IPS-NIHi7 (cell line): ENCODE measurements at regions not wholly inside any gene's neighbourhood (a gene's known extent, or its start where the extent isn't known, plus 50 kb on each side); places are given as distances from the start of the nearest gene placed in this dataset.
A peak's percentile ranks its signal among the peaks of the same experiment; 100 is the strongest.

Experiments
- DNase-seq: peaks from one replicate; pipeline ENCODE4 v3.0.0; 2012; ENCODE audit warnings: mixed read lengths; ENCODE audit errors: extremely low spot score

DNA sequence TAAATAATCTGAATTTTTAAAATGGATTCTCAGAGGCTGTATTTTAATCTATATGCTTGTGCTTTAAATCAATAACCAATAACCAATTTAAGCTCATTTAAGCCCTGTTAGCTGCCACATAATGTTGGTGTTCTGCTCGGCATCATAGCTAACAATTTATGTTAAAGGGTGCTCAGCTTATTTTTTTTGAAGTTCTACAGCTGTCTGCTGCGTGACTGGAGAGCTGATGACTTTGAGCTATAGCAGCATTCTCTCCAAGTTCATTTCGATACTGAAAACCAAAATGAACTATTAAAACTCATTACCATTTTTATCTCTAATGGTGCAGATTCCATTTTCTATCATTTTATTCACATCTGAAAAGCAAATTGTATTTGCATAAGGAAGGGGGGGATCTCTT is 357.8 kb downstream of the AJAP1 start:
- DNase-seq = no peak

GRCh38 chr1:5010656-5011055 is 356.2 kb downstream of the AJAP1 start:
- DNase-seq = no peak

- no peak for DNase-seq
Observed at GRCh38 chr1:5010236-5010635, 355.8 kb downstream of the AJAP1 start.

DNA sequence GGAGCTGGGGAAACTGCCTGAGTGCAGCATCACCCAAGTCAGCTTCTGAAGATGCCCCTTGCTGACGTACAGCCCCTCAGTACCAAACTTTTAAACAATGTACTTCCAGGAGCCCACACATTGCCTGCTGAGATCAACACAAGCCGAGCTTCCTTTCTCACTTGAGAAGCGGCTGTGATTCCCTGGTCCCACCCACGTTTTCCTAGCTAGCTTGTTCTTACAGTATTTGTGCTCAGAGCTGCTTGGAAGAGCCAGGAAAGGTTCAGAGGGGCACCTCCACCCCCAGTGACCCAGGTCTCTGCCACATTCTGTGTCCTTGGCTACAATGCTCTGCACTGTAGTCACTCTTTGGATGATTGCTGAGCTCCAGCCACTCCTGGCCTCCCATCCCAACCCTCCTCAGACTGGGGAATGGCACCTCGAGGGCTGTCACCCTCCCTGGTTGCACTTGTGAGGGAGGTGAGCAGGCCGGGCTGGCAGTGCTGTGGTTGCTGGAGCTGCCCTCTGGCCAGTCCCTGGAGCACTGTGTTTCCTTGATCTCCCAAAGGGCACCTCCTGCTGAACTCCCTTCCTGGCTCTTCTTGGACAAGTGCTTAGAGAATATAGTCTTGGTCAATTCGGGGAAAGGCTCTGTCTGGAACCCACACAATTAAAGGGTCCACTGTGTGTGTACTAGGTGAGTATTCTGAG is 355.1 kb downstream of the AJAP1 start:
- DNase-seq = no peak

GRCh38 chr1:5005171-5005570 is 350.8 kb downstream of the AJAP1 start:
- no peak for DNase-seq

DNA sequence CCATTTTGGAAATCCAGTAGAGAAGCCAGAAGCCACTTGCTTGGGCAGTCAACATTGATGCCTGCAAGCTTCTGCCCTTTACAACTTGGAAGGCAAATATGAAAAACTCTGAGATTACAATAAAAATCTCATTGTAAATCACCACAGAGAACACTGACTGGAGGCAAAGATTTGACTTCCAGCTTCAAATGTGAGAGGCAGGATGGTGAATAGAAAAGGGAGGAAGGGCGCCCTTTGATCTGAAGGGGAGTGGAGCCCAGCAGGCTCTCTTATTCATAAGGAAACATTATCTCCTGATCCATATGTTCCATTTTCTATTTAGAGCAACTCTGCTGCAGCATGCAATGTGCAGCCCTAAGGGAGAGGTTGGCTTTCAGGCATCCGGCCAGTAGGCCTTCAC is 348.3 kb downstream of the AJAP1 start:
- DNase-seq = no peak

DNA sequence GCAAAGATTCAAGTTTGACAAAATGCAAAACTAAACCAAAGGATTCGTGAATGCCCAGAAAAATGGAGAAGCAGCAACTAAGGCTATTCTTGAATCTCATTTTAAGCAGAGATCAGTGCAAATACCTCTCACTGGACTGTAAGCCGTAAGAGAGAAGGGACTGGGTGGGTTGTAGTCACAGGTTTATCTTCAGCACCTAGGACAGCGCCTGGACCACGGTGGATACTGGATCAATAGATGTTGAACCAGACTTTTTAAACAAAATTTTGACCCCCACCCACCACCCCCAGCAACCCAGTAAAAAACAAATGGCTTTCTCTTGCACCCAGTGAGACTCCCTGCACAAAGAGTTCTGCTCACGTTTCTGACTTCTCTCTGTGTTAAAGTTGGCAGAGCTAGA is 347.1 kb downstream of the AJAP1 start:
- DNase-seq = peak; percentile 54

DNA sequence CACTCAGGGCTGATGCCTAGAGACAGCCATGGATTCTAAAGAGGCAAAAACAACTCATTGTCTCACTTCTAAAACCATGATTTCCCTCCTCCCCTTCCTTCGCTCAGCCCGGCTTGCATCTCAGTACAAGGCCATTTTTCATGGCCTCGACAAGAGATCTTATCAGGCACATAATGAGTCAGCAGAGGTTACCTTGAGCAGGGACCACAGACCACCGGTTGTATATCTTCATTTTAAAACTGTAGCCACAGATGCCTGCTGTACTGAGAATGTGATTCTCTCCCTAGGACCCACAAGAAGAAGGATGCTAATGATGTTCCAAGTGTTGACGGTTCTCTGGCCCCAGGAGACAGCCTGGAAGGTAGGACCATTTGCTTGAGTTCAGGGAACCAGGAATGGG is 331.9 kb downstream of the AJAP1 start:
- no peak for DNase-seq

DNA sequence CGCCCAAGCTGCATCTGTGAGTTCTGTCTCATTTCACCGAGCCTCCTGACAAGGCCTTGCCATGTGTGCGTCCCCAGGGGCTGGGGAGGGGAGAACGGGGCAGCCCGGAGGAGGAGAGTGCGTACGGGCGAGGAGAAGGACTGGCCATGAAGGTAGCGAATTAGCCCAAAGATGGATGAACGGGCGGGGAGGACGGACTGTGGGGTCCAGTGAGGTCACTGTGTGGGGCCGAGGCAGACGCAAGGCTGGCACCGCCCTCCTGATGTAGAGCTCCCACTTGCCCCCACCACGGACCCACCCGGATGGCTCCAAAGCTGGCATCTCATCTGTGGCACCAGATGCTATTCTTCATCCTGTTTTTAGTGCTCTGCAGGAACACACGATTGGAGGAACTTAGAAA is 330.4 kb downstream of the AJAP1 start:
- no peak for DNase-seq

DNA sequence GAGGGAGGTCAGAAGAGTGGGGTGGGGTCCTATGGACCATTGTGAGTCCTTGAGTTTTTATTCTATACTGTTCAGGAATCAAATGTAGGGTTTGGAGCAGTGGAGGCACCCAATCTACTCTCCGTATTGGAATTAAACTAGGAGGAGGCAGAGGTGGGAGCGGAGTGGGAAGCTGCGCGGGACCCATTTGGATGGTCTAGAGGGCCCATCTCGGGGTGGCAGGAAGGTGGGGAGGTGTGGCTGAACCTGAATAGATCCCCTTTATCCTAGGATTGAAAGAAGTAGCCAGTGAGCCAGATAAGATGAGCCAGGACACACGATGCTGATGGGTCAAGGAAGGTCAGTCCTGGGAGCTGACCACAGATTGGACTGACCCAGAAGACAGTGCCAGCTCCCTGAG is 325.8 kb downstream of the AJAP1 start:
- no peak for DNase-seq

DNA sequence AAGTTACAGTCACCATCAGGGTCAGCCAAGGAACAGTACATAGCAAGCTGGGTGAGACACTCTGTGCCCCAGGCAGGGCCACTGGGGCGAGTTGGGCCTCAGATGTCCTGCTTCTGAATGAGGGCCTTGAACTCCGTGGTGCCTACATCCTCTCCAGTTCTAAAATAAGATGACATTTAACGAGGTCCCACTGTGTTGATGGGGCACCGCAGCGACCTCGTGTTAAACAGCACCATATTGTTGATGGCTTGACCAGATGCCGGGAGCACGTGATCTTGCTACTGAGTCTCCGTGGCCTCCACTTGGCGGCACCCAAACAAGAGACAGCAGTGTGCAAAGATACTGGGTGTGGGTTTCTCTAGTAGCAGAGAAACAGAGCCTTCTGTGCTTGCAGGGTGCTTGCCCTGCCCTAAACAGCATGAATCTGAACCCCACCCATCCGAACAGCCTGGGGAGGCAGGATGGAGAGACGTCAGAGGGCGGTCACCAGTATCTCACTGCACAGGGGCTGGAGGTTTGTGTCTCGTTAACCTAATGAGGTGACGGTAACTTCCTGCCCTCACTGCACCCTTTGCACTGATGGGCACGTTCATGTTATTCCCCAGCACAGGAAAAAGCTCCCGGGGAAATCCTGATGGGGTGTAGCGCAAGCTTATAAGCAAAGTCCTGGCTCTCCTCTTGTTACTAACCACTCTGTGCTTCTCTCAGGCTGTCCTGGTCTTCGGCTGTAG is 324.4 kb downstream of the AJAP1 start:
- no peak for DNase-seq

DNA sequence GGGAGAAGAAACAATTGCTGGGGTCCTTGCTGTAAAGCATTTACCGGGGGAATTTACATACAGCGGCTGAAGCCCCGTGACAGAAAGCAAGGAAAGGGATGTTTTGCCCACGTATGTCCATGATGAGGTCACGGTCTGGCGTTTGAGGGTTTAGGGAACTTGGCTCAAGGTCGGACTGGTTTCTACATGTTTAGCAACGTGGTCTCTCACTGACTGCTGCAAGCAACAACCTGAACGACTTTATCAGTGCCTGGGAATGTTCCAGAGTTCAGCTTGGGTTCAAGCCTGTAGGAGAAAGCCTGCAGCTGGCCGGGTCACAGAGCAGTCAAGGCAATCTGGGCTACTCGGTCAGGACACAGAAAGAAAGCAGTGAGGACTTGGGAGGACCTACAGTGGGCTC is 323.3 kb downstream of the AJAP1 start:
- no peak for DNase-seq

- DNase-seq = no peak
Observed at GRCh38 chr1:4976859-4977440, 322.5 kb downstream of the AJAP1 start.

DNA sequence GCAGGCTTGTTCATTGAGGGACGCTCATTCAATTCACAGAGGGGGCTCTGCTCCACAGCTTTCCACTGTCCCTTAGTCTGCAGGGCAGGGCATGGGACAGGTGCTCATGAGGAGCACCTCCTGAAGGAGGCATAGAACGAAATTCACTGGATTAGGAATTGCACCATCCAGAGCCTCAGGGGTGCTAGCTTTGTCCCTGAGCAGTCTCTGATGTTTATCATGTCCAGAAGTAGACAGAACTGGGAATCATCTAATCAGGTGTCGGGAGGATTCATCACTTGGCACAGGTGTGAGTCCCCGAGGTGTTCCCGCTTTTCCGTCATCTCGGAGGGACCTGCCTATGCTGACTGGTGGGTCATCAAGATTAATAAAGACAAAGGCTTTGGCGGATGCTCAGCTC is 321.4 kb downstream of the AJAP1 start:
- no peak for DNase-seq

DNA sequence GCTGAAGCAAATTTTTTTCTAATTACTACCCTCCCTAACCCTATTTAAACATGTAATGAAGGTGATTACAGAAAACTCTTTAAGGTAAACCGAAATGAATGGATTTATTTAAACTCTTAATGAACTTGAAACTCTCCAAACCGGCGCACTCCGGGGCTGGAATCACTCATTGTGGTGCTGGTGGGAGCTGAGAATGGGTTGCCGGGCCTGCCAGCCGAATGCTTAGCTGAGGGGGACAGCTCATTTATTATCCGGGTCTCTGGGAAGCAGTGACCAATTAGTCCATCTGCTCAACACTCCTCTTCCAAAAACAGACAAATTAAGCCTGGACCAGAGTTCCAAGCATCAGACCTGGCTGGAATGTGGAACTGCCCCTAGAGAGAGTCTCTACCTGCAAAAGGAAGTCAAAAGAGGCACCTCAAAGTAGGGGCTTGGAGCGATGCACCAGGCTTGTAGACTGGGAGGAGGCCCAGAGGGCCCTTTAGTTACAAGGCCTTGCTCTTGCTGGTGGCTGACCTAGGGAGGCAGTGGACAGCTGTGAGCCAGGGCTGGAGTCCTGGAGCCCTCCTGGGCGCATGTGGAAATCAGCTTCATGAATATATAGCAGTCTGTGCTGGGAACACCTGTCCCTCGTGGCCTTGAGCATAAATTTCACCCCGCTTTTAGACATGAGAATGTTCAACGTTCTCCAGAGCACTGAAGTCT is 320.7 kb downstream of the AJAP1 start:
- no peak for DNase-seq

- no peak for DNase-seq
Observed at GRCh38 chr1:4973341-4973740, 318.9 kb downstream of the AJAP1 start.

DNA sequence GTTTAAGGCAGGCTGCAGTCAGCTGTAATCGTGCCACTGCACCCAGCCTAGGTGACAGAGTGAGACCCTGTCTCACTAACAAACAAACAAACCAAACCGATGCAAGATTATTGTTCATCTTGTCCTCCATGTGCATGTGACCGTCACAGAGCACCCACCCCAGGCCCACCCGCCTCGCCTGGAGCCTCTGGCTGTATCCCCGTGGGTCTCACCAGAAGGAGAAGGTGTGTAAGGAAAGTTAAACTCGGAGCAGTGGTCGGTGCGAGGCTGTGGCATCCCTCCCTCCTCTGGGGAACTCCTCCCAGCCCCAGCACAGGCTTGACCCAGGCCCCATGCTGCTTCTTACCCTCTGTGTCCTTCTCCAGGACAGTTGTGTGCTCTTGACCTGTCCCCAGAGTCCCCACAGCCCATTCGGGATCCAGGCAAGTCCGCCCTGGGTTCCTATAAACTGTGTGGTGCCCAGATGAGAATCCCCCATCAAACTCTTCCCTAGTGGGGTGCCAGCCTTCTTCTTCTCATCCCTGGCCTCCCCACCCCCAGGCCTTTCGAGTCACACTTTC is 318.4 kb downstream of the AJAP1 start:
- DNase-seq = no peak

DNA sequence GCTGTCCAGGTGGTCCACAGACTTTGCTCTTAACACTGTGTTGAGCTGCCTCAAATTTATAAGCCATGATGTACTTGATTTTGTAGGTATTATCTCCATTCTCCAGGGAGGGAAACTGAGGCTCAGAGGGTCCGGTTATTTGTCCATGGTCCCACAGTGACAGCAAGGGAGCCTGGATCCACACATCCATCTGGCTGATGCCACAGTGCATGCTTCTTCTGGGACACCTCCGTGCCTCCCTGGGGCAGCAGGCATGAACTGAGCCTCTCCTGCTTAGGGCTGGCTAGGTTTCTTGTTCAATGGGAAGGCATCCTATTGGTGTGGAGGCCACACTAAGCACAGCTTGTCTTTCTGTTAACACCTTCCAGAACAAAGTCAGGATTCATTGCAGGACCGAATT is 317.3 kb downstream of the AJAP1 start:
- no peak for DNase-seq

GRCh38 chr1:4970532-4970931 is 316.1 kb downstream of the AJAP1 start:
- no peak for DNase-seq

DNA sequence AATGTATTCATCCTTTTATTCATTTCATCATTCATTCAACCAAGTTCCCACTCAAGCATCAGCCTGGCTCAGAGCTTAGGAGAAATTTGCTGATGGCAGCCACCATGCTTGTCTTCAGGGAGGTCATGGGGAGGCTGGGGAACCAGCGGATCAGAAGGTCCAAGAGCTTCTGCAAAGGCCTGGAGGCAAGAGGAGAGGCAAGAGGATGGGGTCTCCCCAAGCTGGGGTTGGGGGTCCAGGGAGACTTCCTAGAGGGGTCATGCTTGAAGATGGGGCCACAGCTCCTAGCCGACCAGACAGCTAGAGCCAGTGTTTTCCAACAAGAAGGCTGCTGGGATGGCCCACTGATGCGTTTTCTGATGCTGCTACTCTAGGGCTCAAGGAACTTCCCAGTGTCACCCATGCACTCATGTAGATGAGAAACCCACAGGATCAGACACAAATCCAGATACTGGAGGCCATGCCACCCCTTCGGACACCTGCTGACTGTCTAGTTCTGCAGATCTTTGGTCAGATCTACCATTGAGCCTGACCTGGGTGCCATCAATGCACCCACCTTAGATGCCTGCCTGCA is 315.2 kb downstream of the AJAP1 start:
- DNase-seq = no peak

- peak; percentile 24 for DNase-seq
Observed at GRCh38 chr1:4965346-4966075, 311.1 kb downstream of the AJAP1 start.
